ENCODE measurements at regions not wholly inside any gene's neighbourhood (a gene's known extent, or its start where the extent isn't known, plus 50 kb on each side); places are given as distances from the start of the nearest gene placed in this dataset.

- H3K4me3 ChIP-seq (ENCODE audit: low read length, poor library complexity, severe bottlenecking): no peak overlapping the region
- H3K4me2 ChIP-seq (ENCODE audit: low read depth, low read length, poor library complexity, severe bottlenecking): no peak overlapping the region
- peaks cover 78% of the 10 kb centered on the region for H3K79me2 ChIP-seq (ENCODE audit: insufficient read depth, low read length)
- H3K27me3 ChIP-seq (ENCODE audit: insufficient read depth, low read length, poor library complexity, severe bottlenecking): no peaks in the 10 kb centered on the region
- H3K4me1 ChIP-seq (ENCODE audit: insufficient read depth, low read length, poor library complexity, severe bottlenecking): no peaks in the 10 kb centered on the region
- no peaks in the 10 kb centered on the region for H3K9me2 ChIP-seq (replicated peaks; ENCODE audit: low read depth, low read length)
- no peaks in the 10 kb centered on the region for H3K9me3 ChIP-seq (ENCODE audit: insufficient read depth, low read depth, low read length)
- H3F3A ChIP-seq (ENCODE audit: low read depth): no peaks in the 10 kb centered on the region
- no peak overlapping the region for H3K9ac ChIP-seq (ENCODE audit: low read depth, low read length, poor library complexity, severe bottlenecking)
- peaks cover 5% of the 10 kb centered on the region; the same call in 1 of the 2 replicates for H3K36me3 ChIP-seq (ENCODE audit: insufficient read depth, low read length)
- TF ChIP-seq, protein P1, sequence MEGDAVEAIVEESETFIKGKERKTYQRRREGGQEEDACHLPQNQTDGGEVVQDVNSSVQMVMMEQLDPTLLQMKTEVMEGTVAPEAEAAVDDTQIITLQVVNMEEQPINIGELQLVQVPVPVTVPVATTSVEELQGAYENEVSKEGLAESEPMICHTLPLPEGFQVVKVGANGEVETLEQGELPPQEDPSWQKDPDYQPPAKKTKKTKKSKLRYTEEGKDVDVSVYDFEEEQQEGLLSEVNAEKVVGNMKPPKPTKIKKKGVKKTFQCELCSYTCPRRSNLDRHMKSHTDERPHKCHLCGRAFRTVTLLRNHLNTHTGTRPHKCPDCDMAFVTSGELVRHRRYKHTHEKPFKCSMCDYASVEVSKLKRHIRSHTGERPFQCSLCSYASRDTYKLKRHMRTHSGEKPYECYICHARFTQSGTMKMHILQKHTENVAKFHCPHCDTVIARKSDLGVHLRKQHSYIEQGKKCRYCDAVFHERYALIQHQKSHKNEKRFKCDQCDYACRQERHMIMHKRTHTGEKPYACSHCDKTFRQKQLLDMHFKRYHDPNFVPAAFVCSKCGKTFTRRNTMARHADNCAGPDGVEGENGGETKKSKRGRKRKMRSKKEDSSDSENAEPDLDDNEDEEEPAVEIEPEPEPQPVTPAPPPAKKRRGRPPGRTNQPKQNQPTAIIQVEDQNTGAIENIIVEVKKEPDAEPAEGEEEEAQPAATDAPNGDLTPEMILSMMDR (conservative IDR thresholded peaks at IDR 0.05; ENCODE audit: low read length): no peak
- no peak for TF ChIP-seq EZH2phosphoT487 (IDR thresholded peaks at IDR 0.05; ENCODE audit: borderline replicate concordance)
- H4K20me1 ChIP-seq (ENCODE audit: insufficient read depth, low read length, poor library complexity, severe bottlenecking): peaks cover 4% of the 10 kb centered on the region
- no peak overlapping the region for H2AFZ ChIP-seq (ENCODE audit: low read length)
These were observed 131.7 kb upstream of the HDAC9 start for GRCh38 chr7:18363751-18364380.

DNA sequence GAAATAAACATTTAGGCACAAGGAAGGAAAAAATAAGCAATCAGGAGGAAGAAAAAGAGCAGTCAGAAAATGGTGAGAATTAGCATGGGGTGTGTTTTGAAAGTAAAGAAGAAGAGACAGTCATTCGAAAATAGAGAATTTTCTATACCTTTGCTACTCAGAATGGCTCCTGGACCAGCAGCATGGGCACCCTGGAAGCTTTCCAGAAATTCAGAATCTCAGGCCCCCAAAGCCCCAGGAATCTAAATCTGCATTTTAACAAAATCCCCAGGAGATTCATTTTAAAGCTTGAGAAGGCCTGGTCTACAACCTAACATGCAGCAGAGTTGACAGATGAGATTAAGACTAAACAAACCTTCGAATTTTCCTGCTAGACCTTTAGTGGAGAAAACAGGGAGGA, 131.2 kb upstream of the HDAC9 start:
- Histone ChIP-seq H3K4me3 (ENCODE audit: low read length, poor library complexity, severe bottlenecking) (no peak overlapping the region), H3K9me2 (replicated peaks; ENCODE audit: low read depth, low read length) (no peaks in the 10 kb centered on the region), H3K27me3 (ENCODE audit: insufficient read depth, low read length, poor library complexity, severe bottlenecking) (no peaks in the 10 kb centered on the region), H3K4me2 (ENCODE audit: low read depth, low read length, poor library complexity, severe bottlenecking) (no peak overlapping the region), H3K4me1 (ENCODE audit: insufficient read depth, low read length, poor library complexity, severe bottlenecking) (no peaks in the 10 kb centered on the region), H3K79me2 (ENCODE audit: insufficient read depth, low read length) (peaks cover 84% of the 10 kb centered on the region), H4K20me1 (ENCODE audit: insufficient read depth, low read length, poor library complexity, severe bottlenecking) (peaks cover 4% of the 10 kb centered on the region), H3K9me3 (ENCODE audit: insufficient read depth, low read depth, low read length) (no peaks in the 10 kb centered on the region), H3K9ac (ENCODE audit: low read depth, low read length, poor library complexity, severe bottlenecking) (no peak overlapping the region), H3F3A (ENCODE audit: low read depth) (no peaks in the 10 kb centered on the region), H3K36me3 (ENCODE audit: insufficient read depth, low read length) (peaks cover 5% of the 10 kb centered on the region; the same call in 1 of the 2 replicates), H2AFZ (ENCODE audit: low read length) (no peak overlapping the region)
- TF ChIP-seq, protein P1 (conservative IDR thresholded peaks at IDR 0.05; ENCODE audit: low read length): no peak
- no peak for TF ChIP-seq EZH2phosphoT487 (IDR thresholded peaks at IDR 0.05; ENCODE audit: borderline replicate concordance)

DNA sequence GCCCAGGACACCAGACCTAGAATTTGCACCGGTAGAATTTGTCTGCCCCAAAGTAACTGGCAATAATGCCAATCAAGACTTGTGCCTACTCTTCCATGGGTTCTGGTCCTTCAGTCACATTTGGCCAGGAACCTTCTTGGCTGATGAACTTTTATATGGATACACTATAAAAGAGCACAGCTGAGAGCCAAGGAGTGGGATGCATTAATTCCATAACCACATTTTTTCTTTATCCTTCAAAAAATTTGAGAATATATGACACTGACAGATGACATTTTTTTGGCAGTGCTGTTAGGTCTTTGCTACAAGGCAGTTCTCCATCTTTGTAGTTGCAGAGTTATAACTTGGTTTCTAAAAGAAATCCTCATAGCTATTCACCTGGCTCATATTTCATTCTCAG, 129.2 kb upstream of the HDAC9 start:
- H3K27me3 ChIP-seq (ENCODE audit: insufficient read depth, low read length, poor library complexity, severe bottlenecking): no peaks in the 10 kb centered on the region
- no peak overlapping the region for H3K9ac ChIP-seq (ENCODE audit: low read depth, low read length, poor library complexity, severe bottlenecking)
- TF ChIP-seq EZH2phosphoT487 (IDR thresholded peaks at IDR 0.05; ENCODE audit: borderline replicate concordance): no peak
- TF ChIP-seq, protein P1 (conservative IDR thresholded peaks at IDR 0.05; ENCODE audit: low read length): no peak
- peaks cover 4% of the 10 kb centered on the region for H4K20me1 ChIP-seq (ENCODE audit: insufficient read depth, low read length, poor library complexity, severe bottlenecking)
- peaks cover 5% of the 10 kb centered on the region; the same call in 1 of the 2 replicates for H3K36me3 ChIP-seq (ENCODE audit: insufficient read depth, low read length)
- peaks cover 85% of the 10 kb centered on the region for H3K79me2 ChIP-seq (ENCODE audit: insufficient read depth, low read length)
- no peaks in the 10 kb centered on the region for H3K9me2 ChIP-seq (replicated peaks; ENCODE audit: low read depth, low read length)
- no peak overlapping the region for H3K4me3 ChIP-seq (ENCODE audit: low read length, poor library complexity, severe bottlenecking)
- H3K4me1 ChIP-seq (ENCODE audit: insufficient read depth, low read length, poor library complexity, severe bottlenecking): no peaks in the 10 kb centered on the region
- no peak overlapping the region for H3K4me2 ChIP-seq (ENCODE audit: low read depth, low read length, poor library complexity, severe bottlenecking)
- H3K9me3 ChIP-seq (ENCODE audit: insufficient read depth, low read depth, low read length): no peaks in the 10 kb centered on the region
- H3F3A ChIP-seq (ENCODE audit: low read depth): no peaks in the 10 kb centered on the region
- no peak overlapping the region for H2AFZ ChIP-seq (ENCODE audit: low read length)
